Hematopoietic multipotent progenitor cell treated with erythropoietin and hydrocortisone succinate and interleukin-3 and kit ligand, for 6 days (in vitro differentiated cells): ENCODE measurements at regions not wholly inside any gene's neighbourhood (a gene's known extent, or its start where the extent isn't known, plus 50 kb on each side); places are given as distances from the start of the nearest gene placed in this dataset.
"Not testable (repeated sequence)": the region's sequence is repeated elsewhere in the genome, so short reads cannot be mapped to it uniquely, and the experiment has no call there.

Experiments used
- DNase-seq: peaks from one replicate; pipeline ENCODE4 v3.0.0-alpha.2; 2015

GRCh38 chr3:127072221-127072771, 89.4 kb downstream of the PLXNA1 start:
- no peak for DNase-seq

GRCh38 chr3:127072971-127073783, 90.3 kb downstream of the PLXNA1 start:
- no peak for DNase-seq

- peak; percentile 43 for DNase-seq
Measured at GRCh38 chr3:127073941-127074820, 91.3 kb downstream of the PLXNA1 start.

GRCh38 chr3:127074900-127075360, 92.0 kb downstream of the PLXNA1 start:
- peak; percentile 84 for DNase-seq

- not testable (repeated sequence) for DNase-seq
Measured at GRCh38 chr3:127076166-127076992, 93.5 kb downstream of the PLXNA1 start.

GRCh38 chr3:127077068-127077467, 94.2 kb downstream of the PLXNA1 start:
- DNase-seq = no peak

- DNase-seq = no peak
Measured at GRCh38 chr3:127077505-127078064, 94.7 kb downstream of the PLXNA1 start.

GRCh38 chr3:127078626-127079025, 95.7 kb downstream of the PLXNA1 start:
- DNase-seq = no peak

- no peak for DNase-seq
Measured at GRCh38 chr3:127079211-127079610, 96.3 kb downstream of the PLXNA1 start.

- no peak for DNase-seq
Measured at GRCh38 chr3:127081001-127081720, 98.2 kb downstream of the PLXNA1 start.

- no peak for DNase-seq
Measured at GRCh38 chr3:127082066-127082465, 99.2 kb downstream of the PLXNA1 start.

- no peak for DNase-seq
Measured at GRCh38 chr3:127083778-127084397, 101.0 kb downstream of the PLXNA1 start.

GRCh38 chr3:127084401-127084990, 101.6 kb downstream of the PLXNA1 start:
- DNase-seq = no peak

- no peak for DNase-seq
Measured at GRCh38 chr3:127085576-127085975, 102.7 kb downstream of the PLXNA1 start.

- DNase-seq = not testable (repeated sequence)
Measured at GRCh38 chr3:127086591-127086990, 103.7 kb downstream of the PLXNA1 start.

GRCh38 chr3:127087441-127087840, 104.5 kb downstream of the PLXNA1 start:
- no peak for DNase-seq

GRCh38 chr3:127088511-127089351, 104.2 kb upstream of the PRR23E start:
- DNase-seq = no peak

GRCh38 chr3:127089486-127090145, 103.3 kb upstream of the PRR23E start:
- no peak for DNase-seq
